ENCODE measurements at regions not wholly inside any gene's neighbourhood (a gene's known extent, or its start where the extent isn't known, plus 50 kb on each side); places are given as distances from the start of the nearest gene placed in this dataset.
A peak's percentile ranks its signal among the peaks of the same experiment; 100 is the strongest.

DNA sequence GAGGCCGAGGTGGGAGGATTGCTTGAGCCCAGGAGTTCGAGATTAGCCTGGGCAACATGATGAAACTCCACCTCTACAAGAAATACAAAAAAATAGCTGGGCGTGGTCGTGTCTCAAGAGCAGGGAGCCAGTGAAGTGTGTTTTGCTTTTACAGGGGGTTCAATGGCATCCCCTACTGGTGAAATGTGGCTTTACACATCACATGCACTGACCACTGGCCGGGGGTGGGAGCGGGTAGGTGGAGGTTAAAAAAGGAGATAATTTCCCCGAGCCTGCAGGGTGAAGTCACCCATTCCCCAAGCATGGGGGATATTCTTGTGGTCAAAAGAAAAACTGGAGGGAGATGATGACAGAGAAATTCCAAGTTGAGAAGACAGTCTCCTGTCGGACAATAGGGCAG, 63.6 kb upstream of the PWP1 start (continued):
- TF ChIP-seq, protein P1, sequence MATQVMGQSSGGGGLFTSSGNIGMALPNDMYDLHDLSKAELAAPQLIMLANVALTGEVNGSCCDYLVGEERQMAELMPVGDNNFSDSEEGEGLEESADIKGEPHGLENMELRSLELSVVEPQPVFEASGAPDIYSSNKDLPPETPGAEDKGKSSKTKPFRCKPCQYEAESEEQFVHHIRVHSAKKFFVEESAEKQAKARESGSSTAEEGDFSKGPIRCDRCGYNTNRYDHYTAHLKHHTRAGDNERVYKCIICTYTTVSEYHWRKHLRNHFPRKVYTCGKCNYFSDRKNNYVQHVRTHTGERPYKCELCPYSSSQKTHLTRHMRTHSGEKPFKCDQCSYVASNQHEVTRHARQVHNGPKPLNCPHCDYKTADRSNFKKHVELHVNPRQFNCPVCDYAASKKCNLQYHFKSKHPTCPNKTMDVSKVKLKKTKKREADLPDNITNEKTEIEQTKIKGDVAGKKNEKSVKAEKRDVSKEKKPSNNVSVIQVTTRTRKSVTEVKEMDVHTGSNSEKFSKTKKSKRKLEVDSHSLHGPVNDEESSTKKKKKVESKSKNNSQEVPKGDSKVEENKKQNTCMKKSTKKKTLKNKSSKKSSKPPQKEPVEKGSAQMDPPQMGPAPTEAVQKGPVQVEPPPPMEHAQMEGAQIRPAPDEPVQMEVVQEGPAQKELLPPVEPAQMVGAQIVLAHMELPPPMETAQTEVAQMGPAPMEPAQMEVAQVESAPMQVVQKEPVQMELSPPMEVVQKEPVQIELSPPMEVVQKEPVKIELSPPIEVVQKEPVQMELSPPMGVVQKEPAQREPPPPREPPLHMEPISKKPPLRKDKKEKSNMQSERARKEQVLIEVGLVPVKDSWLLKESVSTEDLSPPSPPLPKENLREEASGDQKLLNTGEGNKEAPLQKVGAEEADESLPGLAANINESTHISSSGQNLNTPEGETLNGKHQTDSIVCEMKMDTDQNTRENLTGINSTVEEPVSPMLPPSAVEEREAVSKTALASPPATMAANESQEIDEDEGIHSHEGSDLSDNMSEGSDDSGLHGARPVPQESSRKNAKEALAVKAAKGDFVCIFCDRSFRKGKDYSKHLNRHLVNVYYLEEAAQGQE (IDR thresholded peaks at IDR 0.05; ENCODE audit: borderline replicate concordance), result 0 out of 2 replicates have a peak, but pooled peaks have one; percentile 29
- TF ChIP-seq, protein P1 (CRISPR knock-in tag; IDR thresholded peaks at IDR 0.05; ENCODE audit: low read depth), result no peak
- TF ChIP-seq, protein P2, sequence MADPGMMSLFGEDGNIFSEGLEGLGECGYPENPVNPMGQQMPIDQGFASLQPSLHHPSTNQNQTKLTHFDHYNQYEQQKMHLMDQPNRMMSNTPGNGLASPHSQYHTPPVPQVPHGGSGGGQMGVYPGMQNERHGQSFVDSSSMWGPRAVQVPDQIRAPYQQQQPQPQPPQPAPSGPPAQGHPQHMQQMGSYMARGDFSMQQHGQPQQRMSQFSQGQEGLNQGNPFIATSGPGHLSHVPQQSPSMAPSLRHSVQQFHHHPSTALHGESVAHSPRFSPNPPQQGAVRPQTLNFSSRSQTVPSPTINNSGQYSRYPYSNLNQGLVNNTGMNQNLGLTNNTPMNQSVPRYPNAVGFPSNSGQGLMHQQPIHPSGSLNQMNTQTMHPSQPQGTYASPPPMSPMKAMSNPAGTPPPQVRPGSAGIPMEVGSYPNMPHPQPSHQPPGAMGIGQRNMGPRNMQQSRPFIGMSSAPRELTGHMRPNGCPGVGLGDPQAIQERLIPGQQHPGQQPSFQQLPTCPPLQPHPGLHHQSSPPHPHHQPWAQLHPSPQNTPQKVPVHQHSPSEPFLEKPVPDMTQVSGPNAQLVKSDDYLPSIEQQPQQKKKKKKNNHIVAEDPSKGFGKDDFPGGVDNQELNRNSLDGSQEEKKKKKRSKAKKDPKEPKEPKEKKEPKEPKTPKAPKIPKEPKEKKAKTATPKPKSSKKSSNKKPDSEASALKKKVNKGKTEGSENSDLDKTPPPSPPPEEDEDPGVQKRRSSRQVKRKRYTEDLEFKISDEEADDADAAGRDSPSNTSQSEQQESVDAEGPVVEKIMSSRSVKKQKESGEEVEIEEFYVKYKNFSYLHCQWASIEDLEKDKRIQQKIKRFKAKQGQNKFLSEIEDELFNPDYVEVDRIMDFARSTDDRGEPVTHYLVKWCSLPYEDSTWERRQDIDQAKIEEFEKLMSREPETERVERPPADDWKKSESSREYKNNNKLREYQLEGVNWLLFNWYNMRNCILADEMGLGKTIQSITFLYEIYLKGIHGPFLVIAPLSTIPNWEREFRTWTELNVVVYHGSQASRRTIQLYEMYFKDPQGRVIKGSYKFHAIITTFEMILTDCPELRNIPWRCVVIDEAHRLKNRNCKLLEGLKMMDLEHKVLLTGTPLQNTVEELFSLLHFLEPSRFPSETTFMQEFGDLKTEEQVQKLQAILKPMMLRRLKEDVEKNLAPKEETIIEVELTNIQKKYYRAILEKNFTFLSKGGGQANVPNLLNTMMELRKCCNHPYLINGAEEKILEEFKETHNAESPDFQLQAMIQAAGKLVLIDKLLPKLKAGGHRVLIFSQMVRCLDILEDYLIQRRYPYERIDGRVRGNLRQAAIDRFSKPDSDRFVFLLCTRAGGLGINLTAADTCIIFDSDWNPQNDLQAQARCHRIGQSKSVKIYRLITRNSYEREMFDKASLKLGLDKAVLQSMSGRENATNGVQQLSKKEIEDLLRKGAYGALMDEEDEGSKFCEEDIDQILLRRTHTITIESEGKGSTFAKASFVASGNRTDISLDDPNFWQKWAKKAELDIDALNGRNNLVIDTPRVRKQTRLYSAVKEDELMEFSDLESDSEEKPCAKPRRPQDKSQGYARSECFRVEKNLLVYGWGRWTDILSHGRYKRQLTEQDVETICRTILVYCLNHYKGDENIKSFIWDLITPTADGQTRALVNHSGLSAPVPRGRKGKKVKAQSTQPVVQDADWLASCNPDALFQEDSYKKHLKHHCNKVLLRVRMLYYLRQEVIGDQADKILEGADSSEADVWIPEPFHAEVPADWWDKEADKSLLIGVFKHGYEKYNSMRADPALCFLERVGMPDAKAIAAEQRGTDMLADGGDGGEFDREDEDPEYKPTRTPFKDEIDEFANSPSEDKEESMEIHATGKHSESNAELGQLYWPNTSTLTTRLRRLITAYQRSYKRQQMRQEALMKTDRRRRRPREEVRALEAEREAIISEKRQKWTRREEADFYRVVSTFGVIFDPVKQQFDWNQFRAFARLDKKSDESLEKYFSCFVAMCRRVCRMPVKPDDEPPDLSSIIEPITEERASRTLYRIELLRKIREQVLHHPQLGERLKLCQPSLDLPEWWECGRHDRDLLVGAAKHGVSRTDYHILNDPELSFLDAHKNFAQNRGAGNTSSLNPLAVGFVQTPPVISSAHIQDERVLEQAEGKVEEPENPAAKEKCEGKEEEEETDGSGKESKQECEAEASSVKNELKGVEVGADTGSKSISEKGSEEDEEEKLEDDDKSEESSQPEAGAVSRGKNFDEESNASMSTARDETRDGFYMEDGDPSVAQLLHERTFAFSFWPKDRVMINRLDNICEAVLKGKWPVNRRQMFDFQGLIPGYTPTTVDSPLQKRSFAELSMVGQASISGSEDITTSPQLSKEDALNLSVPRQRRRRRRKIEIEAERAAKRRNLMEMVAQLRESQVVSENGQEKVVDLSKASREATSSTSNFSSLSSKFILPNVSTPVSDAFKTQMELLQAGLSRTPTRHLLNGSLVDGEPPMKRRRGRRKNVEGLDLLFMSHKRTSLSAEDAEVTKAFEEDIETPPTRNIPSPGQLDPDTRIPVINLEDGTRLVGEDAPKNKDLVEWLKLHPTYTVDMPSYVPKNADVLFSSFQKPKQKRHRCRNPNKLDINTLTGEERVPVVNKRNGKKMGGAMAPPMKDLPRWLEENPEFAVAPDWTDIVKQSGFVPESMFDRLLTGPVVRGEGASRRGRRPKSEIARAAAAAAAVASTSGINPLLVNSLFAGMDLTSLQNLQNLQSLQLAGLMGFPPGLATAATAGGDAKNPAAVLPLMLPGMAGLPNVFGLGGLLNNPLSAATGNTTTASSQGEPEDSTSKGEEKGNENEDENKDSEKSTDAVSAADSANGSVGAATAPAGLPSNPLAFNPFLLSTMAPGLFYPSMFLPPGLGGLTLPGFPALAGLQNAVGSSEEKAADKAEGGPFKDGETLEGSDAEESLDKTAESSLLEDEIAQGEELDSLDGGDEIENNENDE (IDR thresholded peaks at IDR 0.05; ENCODE audit: low read depth, low read length), result no peak
- TF ChIP-seq, protein P3, sequence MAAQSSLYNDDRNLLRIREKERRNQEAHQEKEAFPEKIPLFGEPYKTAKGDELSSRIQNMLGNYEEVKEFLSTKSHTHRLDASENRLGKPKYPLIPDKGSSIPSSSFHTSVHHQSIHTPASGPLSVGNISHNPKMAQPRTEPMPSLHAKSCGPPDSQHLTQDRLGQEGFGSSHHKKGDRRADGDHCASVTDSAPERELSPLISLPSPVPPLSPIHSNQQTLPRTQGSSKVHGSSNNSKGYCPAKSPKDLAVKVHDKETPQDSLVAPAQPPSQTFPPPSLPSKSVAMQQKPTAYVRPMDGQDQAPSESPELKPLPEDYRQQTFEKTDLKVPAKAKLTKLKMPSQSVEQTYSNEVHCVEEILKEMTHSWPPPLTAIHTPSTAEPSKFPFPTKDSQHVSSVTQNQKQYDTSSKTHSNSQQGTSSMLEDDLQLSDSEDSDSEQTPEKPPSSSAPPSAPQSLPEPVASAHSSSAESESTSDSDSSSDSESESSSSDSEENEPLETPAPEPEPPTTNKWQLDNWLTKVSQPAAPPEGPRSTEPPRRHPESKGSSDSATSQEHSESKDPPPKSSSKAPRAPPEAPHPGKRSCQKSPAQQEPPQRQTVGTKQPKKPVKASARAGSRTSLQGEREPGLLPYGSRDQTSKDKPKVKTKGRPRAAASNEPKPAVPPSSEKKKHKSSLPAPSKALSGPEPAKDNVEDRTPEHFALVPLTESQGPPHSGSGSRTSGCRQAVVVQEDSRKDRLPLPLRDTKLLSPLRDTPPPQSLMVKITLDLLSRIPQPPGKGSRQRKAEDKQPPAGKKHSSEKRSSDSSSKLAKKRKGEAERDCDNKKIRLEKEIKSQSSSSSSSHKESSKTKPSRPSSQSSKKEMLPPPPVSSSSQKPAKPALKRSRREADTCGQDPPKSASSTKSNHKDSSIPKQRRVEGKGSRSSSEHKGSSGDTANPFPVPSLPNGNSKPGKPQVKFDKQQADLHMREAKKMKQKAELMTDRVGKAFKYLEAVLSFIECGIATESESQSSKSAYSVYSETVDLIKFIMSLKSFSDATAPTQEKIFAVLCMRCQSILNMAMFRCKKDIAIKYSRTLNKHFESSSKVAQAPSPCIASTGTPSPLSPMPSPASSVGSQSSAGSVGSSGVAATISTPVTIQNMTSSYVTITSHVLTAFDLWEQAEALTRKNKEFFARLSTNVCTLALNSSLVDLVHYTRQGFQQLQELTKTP (IDR thresholded peaks at IDR 0.05; ENCODE audit: low read depth in 1 of 2, partially characterized antibody in 2 of 2), result no peak
